ENCODE measurements at regions not wholly inside any gene's neighbourhood (a gene's known extent, or its start where the extent isn't known, plus 50 kb on each side); places are given as distances from the start of the nearest gene placed in this dataset.
"Not testable (repeated sequence)": the region's sequence is repeated elsewhere in the genome, so short reads cannot be mapped to it uniquely, and the experiment has no call there.

GRCh38 chr11:25816411-25816810 is 515.5 kb upstream of the ANO3 start:
- DNase-seq (ENCODE audit: low read depth), result no peak
- Histone ChIP-seq H3K36me3 (ENCODE audit: control insufficient read depth, insufficient read depth, low read length, severe bottlenecking) (no peaks in the 10 kb centered on the region), H3K27me3 (replicated peaks; ENCODE audit: control insufficient read depth, insufficient read depth, low read length) (no peaks in the 10 kb centered on the region), H3K9ac (ENCODE audit: low read length) (no peak overlapping the region), H3K9me3 (ENCODE audit: control insufficient read depth, low read length) (peaks cover 3% of the 10 kb centered on the region), H3K4me3 (ENCODE audit: low read length) (no peak overlapping the region), H3K4me1 (ENCODE audit: control insufficient read depth, insufficient read depth, low read length) (no peaks in the 10 kb centered on the region)

GRCh38 chr11:25824688-25825087 is 507.2 kb upstream of the ANO3 start:
- peaks cover 10% of the 10 kb centered on the region for H3K9me3 ChIP-seq (ENCODE audit: control insufficient read depth, low read length)
- no peaks in the 10 kb centered on the region for H3K4me1 ChIP-seq (ENCODE audit: control insufficient read depth, insufficient read depth, low read length)
- no peak for DNase-seq (ENCODE audit: low read depth)
- H3K9ac ChIP-seq (ENCODE audit: low read length), result no peak overlapping the region
- H3K4me3 ChIP-seq (ENCODE audit: low read length), result no peak overlapping the region
- H3K36me3 ChIP-seq (ENCODE audit: control insufficient read depth, insufficient read depth, low read length, severe bottlenecking), result no peaks in the 10 kb centered on the region
- H3K27me3 ChIP-seq (replicated peaks; ENCODE audit: control insufficient read depth, insufficient read depth, low read length), result no peaks in the 10 kb centered on the region

- not testable (repeated sequence) for H3K9ac ChIP-seq (ENCODE audit: low read length); DNase-seq (ENCODE audit: low read depth); H3K4me3 ChIP-seq (ENCODE audit: low read length); H3K4me1 ChIP-seq (ENCODE audit: control insufficient read depth, insufficient read depth, low read length); H3K27me3 ChIP-seq (replicated peaks; ENCODE audit: control insufficient read depth, insufficient read depth, low read length); H3K9me3 ChIP-seq (ENCODE audit: control insufficient read depth, low read length); H3K36me3 ChIP-seq (ENCODE audit: control insufficient read depth, insufficient read depth, low read length, severe bottlenecking)
Measured at GRCh38 chr11:25831485-25831884, 500.4 kb upstream of the ANO3 start.

GRCh38 chr11:25838918-25839625 is 492.9 kb upstream of the ANO3 start:
- peak; percentile 1 for DNase-seq (ENCODE audit: low read depth)
- H3K36me3 ChIP-seq (ENCODE audit: control insufficient read depth, insufficient read depth, low read length, severe bottlenecking), result no peaks in the 10 kb centered on the region
- H3K9me3 ChIP-seq (ENCODE audit: control insufficient read depth, low read length), result no peaks in the 10 kb centered on the region
- no peaks in the 10 kb centered on the region for H3K4me1 ChIP-seq (ENCODE audit: control insufficient read depth, insufficient read depth, low read length)
- H3K4me3 ChIP-seq (ENCODE audit: low read length), result no peak overlapping the region
- H3K9ac ChIP-seq (ENCODE audit: low read length), result no peak overlapping the region
- no peaks in the 10 kb centered on the region for H3K27me3 ChIP-seq (replicated peaks; ENCODE audit: control insufficient read depth, insufficient read depth, low read length)

GRCh38 chr11:25844811-25845210 is 487.1 kb upstream of the ANO3 start:
- Histone ChIP-seq H3K9ac (ENCODE audit: low read length) (no peak overlapping the region), H3K9me3 (ENCODE audit: control insufficient read depth, low read length) (no peaks in the 10 kb centered on the region), H3K36me3 (ENCODE audit: control insufficient read depth, insufficient read depth, low read length, severe bottlenecking) (no peaks in the 10 kb centered on the region), H3K27me3 (replicated peaks; ENCODE audit: control insufficient read depth, insufficient read depth, low read length) (no peaks in the 10 kb centered on the region), H3K4me1 (ENCODE audit: control insufficient read depth, insufficient read depth, low read length) (no peaks in the 10 kb centered on the region), H3K4me3 (ENCODE audit: low read length) (no peak overlapping the region)
- DNase-seq (ENCODE audit: low read depth), result no peak

GRCh38 chr11:25855916-25856315 is 476.0 kb upstream of the ANO3 start:
- no peak overlapping the region for H3K9ac ChIP-seq (ENCODE audit: low read length)
- H3K4me1 ChIP-seq (ENCODE audit: control insufficient read depth, insufficient read depth, low read length), result no peaks in the 10 kb centered on the region
- H3K9me3 ChIP-seq (ENCODE audit: control insufficient read depth, low read length), result no peaks in the 10 kb centered on the region
- DNase-seq (ENCODE audit: low read depth), result no peak
- no peak overlapping the region for H3K4me3 ChIP-seq (ENCODE audit: low read length)
- no peaks in the 10 kb centered on the region for H3K36me3 ChIP-seq (ENCODE audit: control insufficient read depth, insufficient read depth, low read length, severe bottlenecking)
- no peaks in the 10 kb centered on the region for H3K27me3 ChIP-seq (replicated peaks; ENCODE audit: control insufficient read depth, insufficient read depth, low read length)

GRCh38 chr11:25859776-25860175 is 472.2 kb upstream of the ANO3 start:
- no peaks in the 10 kb centered on the region for H3K36me3 ChIP-seq (ENCODE audit: control insufficient read depth, insufficient read depth, low read length, severe bottlenecking)
- H3K9ac ChIP-seq (ENCODE audit: low read length), result no peak overlapping the region
- no peaks in the 10 kb centered on the region for H3K4me1 ChIP-seq (ENCODE audit: control insufficient read depth, insufficient read depth, low read length)
- no peaks in the 10 kb centered on the region for H3K27me3 ChIP-seq (replicated peaks; ENCODE audit: control insufficient read depth, insufficient read depth, low read length)
- H3K4me3 ChIP-seq (ENCODE audit: low read length), result no peak overlapping the region
- DNase-seq (ENCODE audit: low read depth), result no peak
- no peaks in the 10 kb centered on the region for H3K9me3 ChIP-seq (ENCODE audit: control insufficient read depth, low read length)

GRCh38 chr11:25860677-25861450 is 471.1 kb upstream of the ANO3 start:
- no peak overlapping the region for H3K9ac ChIP-seq (ENCODE audit: low read length)
- no peaks in the 10 kb centered on the region for H3K9me3 ChIP-seq (ENCODE audit: control insufficient read depth, low read length)
- no peaks in the 10 kb centered on the region for H3K27me3 ChIP-seq (replicated peaks; ENCODE audit: control insufficient read depth, insufficient read depth, low read length)
- peak; percentile 78 for DNase-seq (ENCODE audit: low read depth)
- H3K4me3 ChIP-seq (ENCODE audit: low read length), result no peak overlapping the region
- no peaks in the 10 kb centered on the region for H3K4me1 ChIP-seq (ENCODE audit: control insufficient read depth, insufficient read depth, low read length)
- H3K36me3 ChIP-seq (ENCODE audit: control insufficient read depth, insufficient read depth, low read length, severe bottlenecking), result no peaks in the 10 kb centered on the region

- no peak for DNase-seq (ENCODE audit: low read depth)
- no peaks in the 10 kb centered on the region for H3K27me3 ChIP-seq (replicated peaks; ENCODE audit: control insufficient read depth, insufficient read depth, low read length)
- H3K4me1 ChIP-seq (ENCODE audit: control insufficient read depth, insufficient read depth, low read length), result no peaks in the 10 kb centered on the region
- no peak overlapping the region for H3K9ac ChIP-seq (ENCODE audit: low read length)
- H3K4me3 ChIP-seq (ENCODE audit: low read length), result no peak overlapping the region
- H3K36me3 ChIP-seq (ENCODE audit: control insufficient read depth, insufficient read depth, low read length, severe bottlenecking), result no peaks in the 10 kb centered on the region
- H3K9me3 ChIP-seq (ENCODE audit: control insufficient read depth, low read length), result no peaks in the 10 kb centered on the region
Measured at GRCh38 chr11:25862159-25862558, 469.8 kb upstream of the ANO3 start.

- Histone ChIP-seq H3K4me3 (ENCODE audit: low read length) (no peak overlapping the region), H3K4me1 (ENCODE audit: control insufficient read depth, insufficient read depth, low read length) (no peaks in the 10 kb centered on the region), H3K36me3 (ENCODE audit: control insufficient read depth, insufficient read depth, low read length, severe bottlenecking) (no peaks in the 10 kb centered on the region), H3K27me3 (replicated peaks; ENCODE audit: control insufficient read depth, insufficient read depth, low read length) (no peaks in the 10 kb centered on the region), H3K9me3 (ENCODE audit: control insufficient read depth, low read length) (no peaks in the 10 kb centered on the region), H3K9ac (ENCODE audit: low read length) (no peak overlapping the region)
- DNase-seq (ENCODE audit: low read depth), result no peak
Measured at GRCh38 chr11:25863986-25864385, 467.9 kb upstream of the ANO3 start.

GRCh38 chr11:25876456-25876965 is 455.4 kb upstream of the ANO3 start:
- H3K9ac ChIP-seq (ENCODE audit: low read length), result no peak overlapping the region
- peaks cover 2% of the 10 kb centered on the region for H3K9me3 ChIP-seq (ENCODE audit: control insufficient read depth, low read length)
- H3K27me3 ChIP-seq (replicated peaks; ENCODE audit: control insufficient read depth, insufficient read depth, low read length), result no peaks in the 10 kb centered on the region
- H3K4me1 ChIP-seq (ENCODE audit: control insufficient read depth, insufficient read depth, low read length), result no peaks in the 10 kb centered on the region
- H3K4me3 ChIP-seq (ENCODE audit: low read length), result no peak overlapping the region
- no peaks in the 10 kb centered on the region for H3K36me3 ChIP-seq (ENCODE audit: control insufficient read depth, insufficient read depth, low read length, severe bottlenecking)
- DNase-seq (ENCODE audit: low read depth), result no peak

Data from adipocyte (in vitro differentiated cells).